A673 (cell line): ENCODE measurements at regions not wholly inside any gene's neighbourhood (a gene's known extent, or its start where the extent isn't known, plus 50 kb on each side); places are given as distances from the start of the nearest gene placed in this dataset.

Source experiments
- BruUV-seq: library from RNA; stranded (reverse); fragments of 400-500 nt; replicated peaks from 2 replicates; lab custom pipeline; 2021; lab: Mats Ljungman, UMichigan
- CTCF ChIA-PET: fragments of 300-600 bp; sonication (Branson Sonifier 250); formaldehyde crosslinking; loops from one replicate; lab custom pipeline; 2022; ENCODE audit warnings: antibody characterized with exemption; lab: Charles Lee
- POLR2A ChIA-PET: fragments of 300-600 bp; sonication (Branson Sonifier 250); formaldehyde crosslinking; loops from one replicate; lab custom pipeline; 2022; ENCODE audit warnings: antibody characterized with exemption; ENCODE audit not compliant: low non-redundant PET; lab: Charles Lee
- DNase-seq: peaks from one replicate; pipeline ENCODE4 v3.0.0-alpha.2; 2015; ENCODE audit warnings: low spot score
- H3K27ac ChIP-seq: fragments of 200-600 bp; sonication (generic); 2 replicates; pipeline ENCODE4 v1.5.1; 2016; ENCODE audit warnings: mixed run types, low read depth, mild to moderate bottlenecking, mixed read lengths, antibody characterized with exemption, low read length; ENCODE audit not compliant: poor library complexity, severe bottlenecking
- H3K27me3 ChIP-seq: fragments of 200-600 bp; sonication (generic); replicated peaks from 2 replicates; pipeline ENCODE4 v1.6.1; 2017; ENCODE audit warnings: mixed run types, low read depth, mild to moderate bottlenecking, mixed read lengths, antibody characterized with exemption, low read length; ENCODE audit not compliant: insufficient read depth, poor library complexity
- H3K36me3 ChIP-seq: fragments of 200-600 bp; sonication (generic); 2 replicates; pipeline ENCODE4 v1.6.1; 2016; ENCODE audit warnings: mixed run types, mild to moderate bottlenecking, mixed read lengths, antibody characterized with exemption, low read length; ENCODE audit not compliant: insufficient read depth, poor library complexity, severe bottlenecking
- H3K4me1 ChIP-seq: fragments of 200-600 bp; sonication (generic); 2 replicates; pipeline ENCODE4 v1.6.1; 2017; ENCODE audit warnings: mixed run types, mild to moderate bottlenecking, mixed read lengths, antibody characterized with exemption, low read length; ENCODE audit not compliant: insufficient read depth, poor library complexity, severe bottlenecking
- H3K4me3 ChIP-seq: fragments of 200-600 bp; sonication (generic); 2 replicates; pipeline ENCODE4 v1.5.1; 2016; ENCODE audit warnings: low read depth, mixed run types, mild to moderate bottlenecking, mixed read lengths, low read length; ENCODE audit not compliant: poor library complexity, severe bottlenecking
- H3K9me3 ChIP-seq: fragments of 200-600 bp; sonication (generic); 2 replicates; pipeline ENCODE4 v1.6.1; 2016; ENCODE audit warnings: mixed run types, low read depth, mild to moderate bottlenecking, mixed read lengths, antibody characterized with exemption, low read length; ENCODE audit not compliant: poor library complexity, severe bottlenecking
- CTCF ChIP-seq: fragments of 300-800, 200-600 bp; sonication (generic); conservative IDR thresholded peaks from 2 replicates; pipeline ENCODE4 v1.5.1; 2017; ENCODE audit warnings: low read depth, mild to moderate bottlenecking, antibody characterized with exemption, low read length, moderate library complexity, mixed read lengths
- EZH2 ChIP-seq: fragments of 200-600 bp; sonication (generic); IDR thresholded peaks from 2 replicates; pipeline ENCODE4 v1.6.1; 2017; ENCODE audit warnings: borderline replicate concordance, low read depth, mild to moderate bottlenecking, mixed read lengths, antibody characterized with exemption, low read length; ENCODE audit not compliant: poor library complexity, severe bottlenecking
- intact Hi-C: fragments of 100-400 bp; cut with micrococcal nuclease; formaldehyde crosslinking; loops from one replicate; pipeline ENCODE4 v1.10.0; 2022; ENCODE audit not compliant: unreplicated experiment

GRCh38 chr9:75440914-75441313 lies 352.6 kb downstream of the OSTF1 start:
- ChIA-PET CTCF (no interaction called here), POLR2A (no interaction called here)
- intact Hi-C loops, result no loop called here

GRCh38 chr9:75445144-75445543 lies 356.8 kb downstream of the OSTF1 start:
- Histone ChIP-seq H3K27me3 (no peaks in the 10 kb centered on the region), H3K36me3 (no peaks in the 10 kb centered on the region), H3K9me3 (no peaks in the 10 kb centered on the region), H3K4me1 (no peaks in the 10 kb centered on the region), H3K4me3 (no peak overlapping the region), H3K27ac (no peak overlapping the region)
- no TSS peak for BruUV-seq
- intact Hi-C loops, result no loop called here
- no peak for DNase-seq
- no peak for TF ChIP-seq CTCF
- no peak for TF ChIP-seq EZH2
- ChIA-PET POLR2A (no interaction called here), CTCF (no interaction called here)

More at GRCh38 chr9:75440914-75441313, 352.6 kb downstream of the OSTF1 start:
- BruUV-seq, result no TSS peak
- Histone ChIP-seq H3K4me3 (no peak overlapping the region), H3K4me1 (no peaks in the 10 kb centered on the region), H3K36me3 (no peaks in the 10 kb centered on the region), H3K9me3 (no peaks in the 10 kb centered on the region), H3K27ac (no peak overlapping the region), H3K27me3 (no peaks in the 10 kb centered on the region)
- TF ChIP-seq CTCF, result no peak
- no peak for DNase-seq

- Histone ChIP-seq H3K4me3 (no peak overlapping the region), H3K27ac (no peak overlapping the region), H3K4me1 (peaks cover 4% of the 10 kb centered on the region), H3K9me3 (no peaks in the 10 kb centered on the region), H3K27me3 (no peaks in the 10 kb centered on the region), H3K36me3 (no peaks in the 10 kb centered on the region)
- CTCF ChIA-PET, result no interaction called here
- intact Hi-C loops, result no loop called here
- POLR2A ChIA-PET, result no interaction called here
- TF ChIP-seq EZH2, result no peak
- no peak for TF ChIP-seq CTCF
- no peak for DNase-seq
- no TSS peak for BruUV-seq
These were observed 359.0 kb downstream of the OSTF1 start for GRCh38 chr9:75447281-75447680.
